ENCODE measurements at regions not wholly inside any gene's neighbourhood (a gene's known extent, or its start where the extent isn't known, plus 50 kb on each side); places are given as distances from the start of the nearest gene placed in this dataset.
A peak's percentile ranks its signal among the peaks of the same experiment; 100 is the strongest.

DNA sequence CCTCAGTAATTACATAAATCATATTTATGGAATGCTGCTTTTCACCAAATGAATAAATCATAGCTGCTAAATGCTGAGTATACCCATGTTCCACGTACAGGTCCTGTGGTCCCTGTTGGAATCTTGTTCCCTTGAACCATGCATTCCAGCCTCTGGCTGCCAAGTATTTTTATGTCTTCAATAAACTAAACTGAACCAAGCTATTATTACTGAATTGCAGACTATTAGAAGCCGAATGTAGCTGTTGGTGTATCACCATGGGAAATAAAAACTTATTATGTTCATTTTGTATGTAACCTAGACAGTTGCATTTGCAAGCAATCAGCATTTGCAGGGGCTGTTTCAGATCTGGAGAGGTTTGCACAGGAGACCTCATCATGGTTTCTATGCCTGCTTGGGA lies 362.4 kb downstream of the ADCYAP1 start:
- no peak for DNase-seq (ENCODE audit: low read depth)
- TF ChIP-seq, protein P1, sequence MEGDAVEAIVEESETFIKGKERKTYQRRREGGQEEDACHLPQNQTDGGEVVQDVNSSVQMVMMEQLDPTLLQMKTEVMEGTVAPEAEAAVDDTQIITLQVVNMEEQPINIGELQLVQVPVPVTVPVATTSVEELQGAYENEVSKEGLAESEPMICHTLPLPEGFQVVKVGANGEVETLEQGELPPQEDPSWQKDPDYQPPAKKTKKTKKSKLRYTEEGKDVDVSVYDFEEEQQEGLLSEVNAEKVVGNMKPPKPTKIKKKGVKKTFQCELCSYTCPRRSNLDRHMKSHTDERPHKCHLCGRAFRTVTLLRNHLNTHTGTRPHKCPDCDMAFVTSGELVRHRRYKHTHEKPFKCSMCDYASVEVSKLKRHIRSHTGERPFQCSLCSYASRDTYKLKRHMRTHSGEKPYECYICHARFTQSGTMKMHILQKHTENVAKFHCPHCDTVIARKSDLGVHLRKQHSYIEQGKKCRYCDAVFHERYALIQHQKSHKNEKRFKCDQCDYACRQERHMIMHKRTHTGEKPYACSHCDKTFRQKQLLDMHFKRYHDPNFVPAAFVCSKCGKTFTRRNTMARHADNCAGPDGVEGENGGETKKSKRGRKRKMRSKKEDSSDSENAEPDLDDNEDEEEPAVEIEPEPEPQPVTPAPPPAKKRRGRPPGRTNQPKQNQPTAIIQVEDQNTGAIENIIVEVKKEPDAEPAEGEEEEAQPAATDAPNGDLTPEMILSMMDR (IDR thresholded peaks at IDR 0.05; ENCODE audit: control insufficient read depth, extremely low read depth, insufficient read depth), result no peak
- no peak overlapping the region for H3K4me3 ChIP-seq (ENCODE audit: low read depth, low read length)

DNA sequence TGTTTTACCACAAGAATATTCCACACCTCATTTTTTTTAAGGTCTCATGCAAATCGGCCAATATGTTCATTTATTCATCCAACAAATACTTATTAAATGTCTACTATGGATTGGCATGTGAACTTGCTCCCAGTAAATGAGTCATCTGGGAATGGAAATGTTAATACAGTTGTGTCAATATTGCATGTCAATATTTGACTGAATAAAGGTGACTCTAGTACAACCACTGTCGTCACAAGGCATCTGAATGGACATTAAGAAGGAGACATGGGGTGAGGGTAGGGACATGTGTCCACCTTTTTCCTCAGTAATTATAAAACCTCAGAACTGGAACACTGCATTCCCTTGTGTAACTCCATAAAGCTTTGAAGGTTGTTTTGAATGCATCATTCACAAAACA lies 365.4 kb downstream of the ADCYAP1 start:
- H3K4me3 ChIP-seq (ENCODE audit: low read depth, low read length), result no peak overlapping the region
- TF ChIP-seq, protein P1 (IDR thresholded peaks at IDR 0.05; ENCODE audit: control insufficient read depth, extremely low read depth, insufficient read depth), result no peak
- peak; percentile 85 for DNase-seq (ENCODE audit: low read depth)

DNA sequence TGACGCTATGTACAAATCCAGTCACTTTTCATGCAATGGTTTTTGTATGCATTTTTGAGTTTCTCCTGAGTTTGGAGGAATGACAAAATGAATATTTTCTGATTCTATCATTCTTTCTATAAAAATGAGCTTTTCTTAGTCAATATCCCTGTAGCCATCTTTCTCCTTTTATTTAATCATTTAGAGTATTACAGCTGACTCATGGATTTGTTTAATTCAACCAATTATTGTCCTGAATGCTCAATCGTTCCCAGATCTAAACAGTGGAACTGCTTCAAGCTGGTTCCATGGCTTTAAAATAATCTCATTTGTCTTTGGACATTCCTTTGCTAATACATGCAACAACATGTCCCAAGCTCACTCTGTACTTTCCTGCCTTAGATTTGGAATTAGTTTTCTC lies 368.8 kb downstream of the ADCYAP1 start:
- no peak overlapping the region for H3K4me3 ChIP-seq (ENCODE audit: low read depth, low read length)
- DNase-seq (ENCODE audit: low read depth), result no peak
- TF ChIP-seq, protein P1 (IDR thresholded peaks at IDR 0.05; ENCODE audit: control insufficient read depth, extremely low read depth, insufficient read depth), result no peak

DNA sequence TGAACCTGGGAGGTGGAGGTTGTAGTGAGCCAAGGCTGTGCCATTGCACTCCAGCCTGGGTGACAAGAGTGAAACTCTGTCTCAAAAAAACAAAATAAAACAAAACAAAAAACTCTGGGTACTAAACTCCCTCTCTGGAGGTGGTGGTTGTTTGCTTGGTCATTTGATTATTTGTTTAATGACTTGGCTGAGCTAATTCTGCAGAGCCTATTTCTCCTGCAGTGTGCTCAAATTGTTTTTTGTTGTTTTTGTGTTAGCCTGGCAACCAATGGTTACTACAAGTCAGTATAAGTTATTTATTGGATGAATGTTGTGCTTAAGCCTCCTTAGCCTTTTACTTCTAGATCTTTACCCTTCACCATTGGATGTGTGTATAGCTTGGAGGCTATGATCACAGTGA lies 387.5 kb downstream of the ADCYAP1 start:
- TF ChIP-seq, protein P1 (IDR thresholded peaks at IDR 0.05; ENCODE audit: control insufficient read depth, extremely low read depth, insufficient read depth), result no peak
- DNase-seq (ENCODE audit: low read depth), result no peak
- no peak overlapping the region for H3K4me3 ChIP-seq (ENCODE audit: low read depth, low read length)

DNA sequence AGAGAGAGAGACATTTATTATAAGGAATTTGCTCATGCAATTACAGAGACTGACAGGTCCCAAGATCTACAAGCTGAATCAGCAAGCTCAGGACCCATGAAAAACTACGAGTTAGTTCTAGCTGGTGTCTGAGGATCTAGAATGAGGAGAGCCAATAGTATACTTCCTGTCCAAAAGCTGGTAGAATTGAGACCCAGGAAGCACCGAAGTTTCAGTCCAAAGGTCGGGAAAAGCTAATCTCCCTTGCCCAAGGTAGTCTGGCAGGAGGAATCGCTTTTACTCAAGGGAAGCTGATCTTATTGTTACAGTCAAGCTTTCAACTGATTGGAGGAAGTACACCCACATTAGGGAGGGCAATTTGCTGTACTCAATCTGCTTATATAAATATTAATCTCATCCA lies 389.6 kb downstream of the ADCYAP1 start:
- DNase-seq (ENCODE audit: low read depth), result no peak
- TF ChIP-seq, protein P1 (IDR thresholded peaks at IDR 0.05; ENCODE audit: control insufficient read depth, extremely low read depth, insufficient read depth), result no peak
- no peak overlapping the region for H3K4me3 ChIP-seq (ENCODE audit: low read depth, low read length)

DNA sequence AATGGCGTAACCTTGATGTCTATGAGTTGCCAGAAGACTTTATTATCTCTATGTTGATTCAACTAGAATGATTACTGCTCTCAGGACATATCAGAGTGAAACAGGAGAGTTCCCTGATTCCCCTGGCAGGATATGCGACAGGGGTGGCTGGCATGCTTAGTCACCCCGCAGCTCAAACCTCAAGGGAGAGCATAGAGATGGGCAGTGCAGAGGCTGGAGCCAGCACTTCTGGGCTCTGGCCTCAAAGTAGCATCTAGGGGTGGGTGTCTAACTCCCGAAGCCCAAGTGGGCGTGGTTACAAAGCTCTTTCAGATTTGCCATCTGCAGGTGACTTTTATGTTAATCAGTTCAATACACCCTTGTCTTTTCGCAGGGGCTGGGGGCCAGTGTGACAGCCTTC lies 391.6 kb downstream of the ADCYAP1 start:
- TF ChIP-seq, protein P1 (IDR thresholded peaks at IDR 0.05; ENCODE audit: control insufficient read depth, extremely low read depth, insufficient read depth), result no peak

DNA sequence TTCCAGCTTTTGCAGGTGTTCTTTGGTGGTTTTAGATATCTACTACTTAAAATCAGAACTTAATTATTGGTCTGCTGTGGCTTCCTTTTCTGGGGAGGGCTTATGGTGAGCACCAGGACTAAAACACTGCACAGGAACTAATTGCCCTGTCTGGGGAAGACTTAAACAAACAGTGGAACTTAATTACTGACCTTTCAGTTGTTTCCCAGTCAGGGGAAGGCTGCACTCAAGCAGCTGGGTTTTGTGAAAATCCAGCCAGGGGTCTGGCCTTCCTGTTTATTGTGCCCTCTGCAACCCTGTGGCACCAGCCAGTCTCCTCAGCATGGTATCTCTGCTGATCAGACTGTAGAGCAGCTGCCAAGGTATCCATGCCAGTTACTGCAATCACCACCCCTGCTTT lies 398.2 kb downstream of the ADCYAP1 start:
- no peak overlapping the region for H3K4me3 ChIP-seq (ENCODE audit: low read depth, low read length)
- TF ChIP-seq, protein P1 (IDR thresholded peaks at IDR 0.05; ENCODE audit: control insufficient read depth, extremely low read depth, insufficient read depth), result no peak
- no peak for DNase-seq (ENCODE audit: low read depth)

More for the DNA sequence above, 391.6 kb downstream of the ADCYAP1 start:
- DNase-seq (ENCODE audit: low read depth), result no peak
- H3K4me3 ChIP-seq (ENCODE audit: low read depth, low read length), result no peak overlapping the region
